GM18909 (cell line): ENCODE measurements at regions not wholly inside any gene's neighbourhood (a gene's known extent, or its start where the extent isn't known, plus 50 kb on each side); places are given as distances from the start of the nearest gene placed in this dataset.
"Not testable (repeated sequence)": the region's sequence is repeated elsewhere in the genome, so short reads cannot be mapped to it uniquely, and the experiment has no call there.

ENCODE experiments used
- ATAC-seq: cut with Tn5 transposase; IDR thresholded peaks from one replicate; pipeline ENCODE4 v1.9.1; 2021; ENCODE audit warnings: mild to moderate bottlenecking; ENCODE audit not compliant: unreplicated experiment, poor library complexity

- ATAC-seq = not testable (repeated sequence)
Measured at GRCh38 chr12:43193096-43193495, 358.9 kb downstream of the ADAMTS20 start.

- ATAC-seq = not testable (repeated sequence)
Measured at GRCh38 chr12:43192442-43192841, 359.6 kb downstream of the ADAMTS20 start.

DNA sequence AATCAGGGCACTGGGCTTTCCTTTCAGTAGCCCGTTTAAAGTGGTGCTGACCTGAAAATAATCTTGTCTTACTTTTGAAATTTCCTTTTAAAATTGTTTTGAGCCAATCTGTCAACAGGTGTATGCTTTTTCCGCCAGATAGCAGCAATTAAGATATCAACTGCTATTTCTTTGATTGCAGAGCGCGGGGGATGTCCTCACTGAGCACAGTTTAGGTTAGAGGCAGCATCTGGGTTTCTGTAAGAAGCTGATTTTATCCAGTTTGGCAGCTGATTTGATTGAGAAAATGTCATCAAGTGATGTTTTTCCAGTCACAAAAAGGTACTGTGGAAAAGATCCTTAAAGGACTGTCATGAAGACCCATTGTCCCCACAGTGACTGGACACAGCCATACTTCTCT, 371.8 kb downstream of the ADAMTS20 start:
- no peak for ATAC-seq

GRCh38 chr12:43179486-43179885, 372.5 kb downstream of the ADAMTS20 start:
- no peak for ATAC-seq

DNA sequence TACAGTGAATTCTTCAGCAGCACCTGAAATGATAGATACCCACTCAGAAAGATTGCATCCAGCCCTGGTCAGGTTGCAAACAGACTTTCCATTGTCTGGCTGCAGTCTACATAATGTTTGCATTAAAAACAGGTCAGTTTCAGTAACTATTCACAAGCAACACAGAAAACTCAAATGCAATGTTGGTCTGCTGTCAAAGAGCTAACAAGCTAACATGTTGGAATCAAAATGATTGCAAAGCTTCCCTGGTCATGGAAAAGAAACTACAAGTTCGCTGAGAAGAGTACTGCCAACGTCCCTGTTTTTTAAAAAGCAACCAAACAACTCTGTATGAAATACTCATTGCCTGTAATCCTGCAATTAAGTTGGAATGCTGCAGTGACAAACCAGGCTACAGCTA, 374.7 kb downstream of the ADAMTS20 start:
- no peak for ATAC-seq

DNA sequence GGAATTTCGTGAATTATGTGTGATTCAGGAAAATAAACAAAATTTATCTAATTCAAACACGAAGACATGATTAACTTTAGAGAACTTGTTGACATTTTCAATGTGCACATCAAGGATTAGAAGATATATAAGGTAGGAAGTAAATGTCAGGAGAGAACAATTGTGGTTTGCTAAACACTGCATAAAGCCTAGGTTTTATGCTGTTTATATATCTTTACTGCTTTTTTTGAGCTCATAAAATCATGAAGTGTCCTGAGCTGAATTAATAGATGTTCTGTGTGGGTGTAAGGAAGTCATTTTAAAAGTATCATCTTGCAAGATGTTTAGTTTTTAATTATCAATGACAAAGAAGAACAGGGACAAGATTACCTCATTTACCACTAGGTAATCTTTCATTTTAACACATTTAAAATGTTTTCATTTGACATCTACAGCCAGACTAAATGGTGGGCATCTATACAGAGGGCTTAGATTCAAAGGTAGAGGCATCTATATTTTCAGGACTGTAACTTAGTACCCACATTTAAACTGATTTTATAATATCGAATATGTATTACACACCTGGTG, 382.8 kb downstream of the ADAMTS20 start:
- ATAC-seq = no peak

DNA sequence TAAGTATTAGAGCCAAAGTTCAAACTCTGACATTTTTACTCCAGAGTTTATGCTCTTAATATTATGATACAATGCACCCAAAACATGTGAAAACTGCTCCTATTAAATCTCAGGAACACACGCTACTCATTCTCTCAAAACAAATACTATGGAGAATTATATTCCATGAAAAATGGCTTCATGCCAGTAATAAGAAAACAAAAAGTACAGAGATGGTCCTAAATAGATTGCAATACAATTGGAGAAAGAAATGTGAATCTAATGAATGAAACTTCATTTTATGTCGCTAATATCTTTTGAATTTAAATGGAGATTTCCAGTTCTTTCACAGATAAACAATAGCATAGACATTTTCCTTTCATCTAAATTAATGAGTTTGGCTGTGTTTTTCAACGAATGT, 384.3 kb downstream of the ADAMTS20 start:
- no peak for ATAC-seq

- no peak for ATAC-seq
Measured at GRCh38 chr12:43165351-43165750, 386.7 kb downstream of the ADAMTS20 start.

- no peak for ATAC-seq
Measured at GRCh38 chr12:43162138-43162537, 389.9 kb downstream of the ADAMTS20 start.

- no peak for ATAC-seq
Measured at GRCh38 chr12:43159506-43159905, 392.5 kb downstream of the ADAMTS20 start.

DNA sequence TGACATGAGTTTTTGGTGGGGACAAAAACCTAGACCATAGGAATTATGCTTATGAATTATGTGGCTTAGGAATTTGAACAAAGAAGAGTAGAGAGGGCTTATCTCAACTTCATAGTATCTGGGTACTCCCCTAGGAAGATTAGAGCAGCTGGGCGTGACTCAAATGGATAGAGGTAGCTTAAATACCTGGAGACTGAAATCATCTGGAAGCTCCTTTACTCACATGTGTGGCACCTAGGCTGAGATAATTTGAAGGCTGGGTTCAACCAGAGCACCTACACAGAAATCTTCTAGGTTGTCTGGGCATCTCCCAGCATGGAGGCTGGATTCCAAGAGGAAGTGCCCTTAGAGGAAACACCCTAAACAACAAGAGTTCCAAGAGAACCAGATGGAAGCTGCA, 393.9 kb downstream of the ADAMTS20 start:
- no peak for ATAC-seq

GRCh38 chr12:43155376-43155775, 396.6 kb downstream of the ADAMTS20 start:
- ATAC-seq = no peak

DNA sequence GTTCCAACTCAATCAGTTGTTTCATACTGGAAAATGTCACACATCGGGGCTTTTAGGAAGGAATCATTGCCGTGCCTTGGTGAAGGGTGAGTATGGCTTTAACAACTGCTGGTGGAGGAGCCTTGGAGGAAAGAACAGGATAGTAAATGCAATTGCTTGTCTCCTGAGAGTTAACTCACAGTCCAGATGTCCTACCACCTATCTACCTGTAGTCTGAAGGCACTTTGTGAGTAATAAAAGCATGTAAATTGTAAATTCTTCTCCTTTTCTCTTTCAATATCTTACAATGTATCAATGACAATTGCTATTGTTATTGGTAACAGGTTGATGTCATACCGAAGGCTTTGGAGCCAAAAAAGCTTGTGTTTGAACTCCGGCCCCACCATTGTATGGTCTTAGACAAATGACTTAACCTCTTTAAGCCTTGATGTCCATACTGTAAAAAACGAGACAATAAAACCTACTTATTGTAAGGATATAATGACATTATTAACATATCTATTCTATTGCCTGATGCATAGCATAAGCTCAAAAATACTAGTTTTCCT, 397.4 kb downstream of the ADAMTS20 start:
- no peak for ATAC-seq

DNA sequence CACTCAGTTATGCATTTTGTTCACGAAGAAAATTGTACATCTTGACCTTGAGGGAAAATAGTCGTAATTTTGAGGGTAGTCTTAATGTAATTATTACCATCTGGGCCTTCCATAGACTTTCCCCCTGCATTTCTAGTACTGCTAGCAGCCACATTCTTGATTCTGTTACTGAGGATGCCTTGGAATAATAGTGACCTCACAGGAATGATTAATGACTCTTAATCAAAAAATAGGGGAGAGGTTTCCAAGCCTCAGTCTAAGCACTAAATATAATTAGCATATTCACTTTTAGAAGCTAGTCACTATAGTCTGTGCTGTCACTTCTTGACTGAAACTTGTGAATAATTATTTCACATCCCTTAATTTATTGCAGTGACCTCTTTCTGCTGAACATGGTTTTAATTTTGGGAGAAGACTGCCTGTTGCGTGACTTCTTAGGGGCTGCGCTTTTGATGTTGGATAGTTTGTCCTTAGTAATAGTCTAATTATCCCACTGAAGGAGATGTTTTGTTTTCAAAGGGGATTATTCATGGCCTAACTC, 400.5 kb downstream of the ADAMTS20 start:
- no peak for ATAC-seq

DNA sequence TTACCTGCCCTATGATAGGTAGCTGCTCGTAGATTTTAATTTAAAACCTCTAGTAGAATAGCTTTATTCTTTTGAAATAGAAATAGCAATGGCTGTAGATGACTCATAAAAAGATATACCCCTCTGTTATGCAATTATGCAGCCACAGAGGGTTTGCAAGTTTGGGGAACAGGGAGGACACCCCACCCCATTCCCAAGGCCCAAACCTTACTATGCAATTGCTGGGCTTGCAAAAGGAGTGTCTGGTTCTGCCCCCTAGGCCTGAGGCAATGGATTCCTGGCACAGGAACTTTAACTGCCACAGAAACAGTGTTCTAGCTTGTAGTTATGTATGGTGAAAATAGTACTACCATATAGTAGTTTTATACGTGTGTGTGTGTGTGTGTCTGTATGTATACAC, 403.3 kb downstream of the ADAMTS20 start:
- no peak for ATAC-seq

DNA sequence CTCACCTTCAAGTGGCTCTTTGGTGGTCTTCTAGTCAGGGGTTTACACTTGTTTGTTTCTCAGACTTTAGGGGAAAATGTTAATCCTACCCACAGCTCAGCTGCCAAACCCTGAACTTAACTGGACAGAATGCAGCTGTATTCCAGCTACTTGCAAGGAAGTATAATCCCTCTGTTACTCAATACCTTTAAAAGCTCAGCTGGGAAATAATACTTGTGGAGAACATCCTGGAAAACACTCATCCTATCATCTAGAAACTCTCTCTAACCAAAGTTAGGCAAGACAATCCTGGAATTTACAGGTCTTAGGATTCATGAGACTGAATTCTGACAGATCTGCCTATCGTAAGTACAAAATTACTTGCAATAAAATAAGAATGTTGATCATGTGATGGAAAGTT, 404.1 kb downstream of the ADAMTS20 start:
- ATAC-seq = no peak

GRCh38 chr12:43145481-43145880, 406.5 kb downstream of the ADAMTS20 start:
- ATAC-seq = no peak

DNA sequence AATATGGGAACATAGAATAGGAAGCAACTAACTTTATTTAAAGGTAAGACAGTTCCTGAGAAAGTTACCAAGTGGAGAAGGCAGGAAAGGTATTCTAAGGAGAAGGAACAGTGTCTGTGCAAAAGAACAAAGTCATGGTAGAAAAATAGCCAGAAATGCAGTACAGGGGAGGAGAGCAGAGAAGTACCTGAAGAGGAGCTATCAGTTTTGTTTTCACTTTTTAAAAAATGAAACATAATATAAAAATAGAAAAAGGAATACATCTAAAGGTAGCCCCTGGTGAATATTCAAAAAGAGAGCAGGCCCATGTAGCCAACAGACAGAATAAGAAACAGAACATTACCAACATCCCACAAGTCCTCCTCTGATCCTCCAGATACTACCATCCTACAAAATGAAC, 408.7 kb downstream of the ADAMTS20 start:
- ATAC-seq = peak; percentile 53

GRCh38 chr12:43132291-43132690, 419.7 kb downstream of the ADAMTS20 start:
- ATAC-seq = no peak

GRCh38 chr12:43131301-43131700, 420.7 kb downstream of the ADAMTS20 start:
- ATAC-seq = no peak

DNA sequence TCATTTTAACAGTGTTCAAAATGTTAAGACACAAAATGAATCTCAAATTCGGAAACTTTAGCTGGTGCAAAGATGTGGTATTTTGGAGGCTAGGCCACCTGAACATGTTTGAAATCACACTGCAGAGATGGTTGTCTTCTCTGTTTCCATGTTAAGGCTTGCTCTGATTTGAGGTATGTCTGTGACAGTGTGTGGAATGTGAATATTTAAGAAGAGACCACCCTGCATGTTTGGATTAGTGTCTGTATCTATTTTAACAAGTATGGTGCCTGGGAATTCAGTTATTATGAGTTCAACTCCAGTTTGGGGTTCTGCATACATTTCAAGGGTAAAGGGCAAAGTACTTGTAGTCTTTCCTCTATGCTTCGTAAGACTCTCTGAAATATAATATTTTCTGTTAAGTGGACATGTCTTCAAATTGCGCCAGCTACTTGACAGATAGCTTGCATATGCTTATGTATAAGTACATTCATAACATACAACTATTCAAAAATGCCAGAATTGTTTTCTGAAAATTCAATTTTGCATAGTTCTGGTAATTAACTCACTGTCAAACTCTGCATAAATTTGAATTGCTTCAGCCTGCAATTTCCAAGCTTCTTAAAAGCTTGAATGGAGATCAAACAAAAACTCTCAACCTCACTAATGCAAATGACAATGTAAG, 424.0 kb downstream of the ADAMTS20 start:
- no peak for ATAC-seq
